ENCODE measurements at regions not wholly inside any gene's neighbourhood (a gene's known extent, or its start where the extent isn't known, plus 50 kb on each side); places are given as distances from the start of the nearest gene placed in this dataset.

- DNase-seq (ENCODE audit: extremely low read depth, insufficient read length) = peak; percentile 37
These were observed 134.5 kb upstream of the EXOC2 start for GRCh38 chr6:827431-827830.

DNA sequence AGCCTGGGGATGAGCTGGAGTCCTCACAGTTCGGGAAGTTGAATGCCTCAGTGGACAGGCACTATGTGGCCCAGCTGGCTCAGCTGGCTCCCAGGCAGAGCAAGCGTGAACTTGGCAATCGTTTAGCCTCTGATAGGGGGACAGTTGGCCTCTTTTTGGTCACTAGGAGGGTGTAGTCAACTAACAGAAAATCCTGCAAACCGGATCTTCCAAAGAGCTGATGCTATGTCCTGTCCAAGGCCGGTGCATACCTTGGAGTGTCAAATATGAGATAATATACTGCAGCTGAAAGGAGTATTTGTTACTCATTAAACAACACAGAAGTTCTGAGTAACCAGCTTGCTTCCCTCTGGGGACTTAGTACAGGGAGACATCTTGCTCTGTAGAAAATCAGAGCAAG lies 126.2 kb upstream of the EXOC2 start:
- TF ChIP-seq, protein P1, sequence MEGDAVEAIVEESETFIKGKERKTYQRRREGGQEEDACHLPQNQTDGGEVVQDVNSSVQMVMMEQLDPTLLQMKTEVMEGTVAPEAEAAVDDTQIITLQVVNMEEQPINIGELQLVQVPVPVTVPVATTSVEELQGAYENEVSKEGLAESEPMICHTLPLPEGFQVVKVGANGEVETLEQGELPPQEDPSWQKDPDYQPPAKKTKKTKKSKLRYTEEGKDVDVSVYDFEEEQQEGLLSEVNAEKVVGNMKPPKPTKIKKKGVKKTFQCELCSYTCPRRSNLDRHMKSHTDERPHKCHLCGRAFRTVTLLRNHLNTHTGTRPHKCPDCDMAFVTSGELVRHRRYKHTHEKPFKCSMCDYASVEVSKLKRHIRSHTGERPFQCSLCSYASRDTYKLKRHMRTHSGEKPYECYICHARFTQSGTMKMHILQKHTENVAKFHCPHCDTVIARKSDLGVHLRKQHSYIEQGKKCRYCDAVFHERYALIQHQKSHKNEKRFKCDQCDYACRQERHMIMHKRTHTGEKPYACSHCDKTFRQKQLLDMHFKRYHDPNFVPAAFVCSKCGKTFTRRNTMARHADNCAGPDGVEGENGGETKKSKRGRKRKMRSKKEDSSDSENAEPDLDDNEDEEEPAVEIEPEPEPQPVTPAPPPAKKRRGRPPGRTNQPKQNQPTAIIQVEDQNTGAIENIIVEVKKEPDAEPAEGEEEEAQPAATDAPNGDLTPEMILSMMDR (IDR thresholded peaks at IDR 0.05; ENCODE audit: insufficient read depth, low read length, poor library complexity, severe bottlenecking) = no peak
- no peak for DNase-seq (ENCODE audit: extremely low read depth, insufficient read length)
- Histone ChIP-seq H3K27me3 (replicated peaks; ENCODE audit: control insufficient read depth, insufficient read depth, low read length) (no peaks in the 10 kb centered on the region), H3K4me3 (replicated peaks; ENCODE audit: low read depth, low read length) (no peak overlapping the region), H3K36me3 (ENCODE audit: control insufficient read depth, insufficient read depth, low read length) (no peaks in the 10 kb centered on the region)

More at GRCh38 chr6:827431-827830, 134.5 kb upstream of the EXOC2 start:
- no peaks in the 10 kb centered on the region for H3K36me3 ChIP-seq (ENCODE audit: control insufficient read depth, insufficient read depth, low read length)
- TF ChIP-seq, protein P1 (IDR thresholded peaks at IDR 0.05; ENCODE audit: insufficient read depth, low read length, poor library complexity, severe bottlenecking) = no peak
- H3K27me3 ChIP-seq (replicated peaks; ENCODE audit: control insufficient read depth, insufficient read depth, low read length) = no peaks in the 10 kb centered on the region; the same call in 1 of the 2 replicates
- no peak overlapping the region for H3K4me3 ChIP-seq (replicated peaks; ENCODE audit: low read depth, low read length)

DNA sequence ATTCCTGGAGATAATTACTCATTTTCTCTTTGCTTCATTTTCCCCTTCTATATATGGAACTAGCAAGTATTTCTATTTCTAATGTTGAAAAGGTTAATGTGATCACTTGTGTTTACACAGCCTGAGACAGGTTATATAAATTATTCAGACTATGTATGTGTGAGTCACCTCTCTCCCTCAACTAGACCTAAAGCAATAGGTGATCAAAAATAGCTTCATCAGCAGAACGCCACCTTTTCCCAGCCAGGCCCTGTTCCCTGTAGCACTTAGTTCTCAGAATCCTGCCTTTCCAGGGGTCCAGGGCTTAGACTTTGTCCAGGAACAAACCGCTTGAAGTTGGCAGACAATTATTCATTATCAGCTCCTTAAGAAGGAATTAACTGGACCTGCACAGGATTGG lies 125.3 kb upstream of the EXOC2 start:
- DNase-seq (ENCODE audit: extremely low read depth, insufficient read length) = no peak
- TF ChIP-seq, protein P1 (IDR thresholded peaks at IDR 0.05; ENCODE audit: insufficient read depth, low read length, poor library complexity, severe bottlenecking) = no peak
- no peak overlapping the region for H3K4me3 ChIP-seq (replicated peaks; ENCODE audit: low read depth, low read length)
- H3K36me3 ChIP-seq (ENCODE audit: control insufficient read depth, insufficient read depth, low read length) = no peaks in the 10 kb centered on the region
- H3K27me3 ChIP-seq (replicated peaks; ENCODE audit: control insufficient read depth, insufficient read depth, low read length) = no peaks in the 10 kb centered on the region

GRCh38 chr6:816510-817084 lies 123.7 kb upstream of the EXOC2 start:
- Histone ChIP-seq H3K4me3 (replicated peaks; ENCODE audit: low read depth, low read length) (no peak overlapping the region), H3K36me3 (ENCODE audit: control insufficient read depth, insufficient read depth, low read length) (no peaks in the 10 kb centered on the region), H3K27me3 (replicated peaks; ENCODE audit: control insufficient read depth, insufficient read depth, low read length) (no peaks in the 10 kb centered on the region)
- no peak for DNase-seq (ENCODE audit: extremely low read depth, insufficient read length)
- TF ChIP-seq, protein P1 (IDR thresholded peaks at IDR 0.05; ENCODE audit: insufficient read depth, low read length, poor library complexity, severe bottlenecking) = no peak

DNA sequence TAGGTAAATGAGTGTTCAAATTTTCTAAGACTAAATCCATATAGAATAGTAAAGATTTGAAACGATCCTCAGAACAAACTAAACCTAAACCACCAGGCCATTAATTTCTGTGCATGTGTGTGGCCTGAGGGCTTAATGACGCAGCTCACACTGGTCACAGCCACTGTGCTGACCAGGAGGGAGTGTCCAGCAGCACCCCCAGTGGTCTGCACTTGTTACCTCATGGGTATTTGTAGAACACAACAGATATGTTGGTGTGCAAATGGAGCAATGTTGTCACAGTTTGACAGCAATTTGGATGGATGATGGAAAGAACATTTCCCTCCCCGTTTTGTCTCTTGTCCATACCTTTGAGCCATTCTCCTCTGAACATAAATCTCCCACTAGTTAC lies 122.4 kb upstream of the EXOC2 start:
- no peak for DNase-seq (ENCODE audit: extremely low read depth, insufficient read length)
- no peak overlapping the region for H3K4me3 ChIP-seq (replicated peaks; ENCODE audit: low read depth, low read length)

More for the DNA sequence above, 122.4 kb upstream of the EXOC2 start:
- TF ChIP-seq, protein P1 (IDR thresholded peaks at IDR 0.05; ENCODE audit: insufficient read depth, low read length, poor library complexity, severe bottlenecking) = no peak
- Histone ChIP-seq H3K36me3 (ENCODE audit: control insufficient read depth, insufficient read depth, low read length) (no peaks in the 10 kb centered on the region), H3K27me3 (replicated peaks; ENCODE audit: control insufficient read depth, insufficient read depth, low read length) (no peaks in the 10 kb centered on the region)
